ENCODE measurements at regions not wholly inside any gene's neighbourhood (a gene's known extent, or its start where the extent isn't known, plus 50 kb on each side); places are given as distances from the start of the nearest gene placed in this dataset.

DNA sequence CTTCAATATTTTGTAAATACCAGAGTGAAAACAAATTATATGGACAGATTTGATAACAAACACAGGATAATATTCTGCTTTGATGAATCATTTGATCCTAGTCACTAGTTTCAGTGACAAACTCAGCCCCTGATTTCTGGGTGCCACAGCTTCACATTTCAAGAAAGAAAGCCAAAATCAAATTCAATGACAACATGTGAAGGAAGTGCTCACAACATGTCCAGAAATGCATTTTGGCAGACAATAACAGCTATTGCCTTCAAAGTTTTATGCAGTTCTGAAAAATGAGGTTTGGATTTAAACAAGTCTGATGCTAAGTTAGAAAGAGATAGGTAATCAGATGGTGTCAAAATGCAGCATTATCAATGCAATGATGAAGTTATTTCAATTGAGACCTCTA, 106.9 kb upstream of the PIEZO2 start:
- TF ChIP-seq, protein P1, sequence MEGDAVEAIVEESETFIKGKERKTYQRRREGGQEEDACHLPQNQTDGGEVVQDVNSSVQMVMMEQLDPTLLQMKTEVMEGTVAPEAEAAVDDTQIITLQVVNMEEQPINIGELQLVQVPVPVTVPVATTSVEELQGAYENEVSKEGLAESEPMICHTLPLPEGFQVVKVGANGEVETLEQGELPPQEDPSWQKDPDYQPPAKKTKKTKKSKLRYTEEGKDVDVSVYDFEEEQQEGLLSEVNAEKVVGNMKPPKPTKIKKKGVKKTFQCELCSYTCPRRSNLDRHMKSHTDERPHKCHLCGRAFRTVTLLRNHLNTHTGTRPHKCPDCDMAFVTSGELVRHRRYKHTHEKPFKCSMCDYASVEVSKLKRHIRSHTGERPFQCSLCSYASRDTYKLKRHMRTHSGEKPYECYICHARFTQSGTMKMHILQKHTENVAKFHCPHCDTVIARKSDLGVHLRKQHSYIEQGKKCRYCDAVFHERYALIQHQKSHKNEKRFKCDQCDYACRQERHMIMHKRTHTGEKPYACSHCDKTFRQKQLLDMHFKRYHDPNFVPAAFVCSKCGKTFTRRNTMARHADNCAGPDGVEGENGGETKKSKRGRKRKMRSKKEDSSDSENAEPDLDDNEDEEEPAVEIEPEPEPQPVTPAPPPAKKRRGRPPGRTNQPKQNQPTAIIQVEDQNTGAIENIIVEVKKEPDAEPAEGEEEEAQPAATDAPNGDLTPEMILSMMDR (IDR thresholded peaks at IDR 0.05): no peak
- TF ChIP-seq POLR2A (IDR thresholded peaks at IDR 0.05): no peak

Measured in right lobe of liver (tissue), 4 donors.